H9 (cell line): ENCODE measurements at regions not wholly inside any gene's neighbourhood (a gene's known extent, or its start where the extent isn't known, plus 50 kb on each side); places are given as distances from the start of the nearest gene placed in this dataset.

Experiments used
- DNase-seq: peaks from one replicate; pipeline ENCODE4 v3.0.0-alpha.2; 2017
- H2AFZ ChIP-seq: one replicate; pipeline ENCODE4 v1.6.1; 2013; ENCODE audit warnings: mild to moderate bottlenecking, low read length, control low read depth, moderate library complexity
- H2AK5ac ChIP-seq: 2 replicates; pipeline ENCODE4 v1.6.1; 2013; ENCODE audit warnings: low read length, control low read depth, mixed read lengths; ENCODE audit not compliant: insufficient read length
- H2BK120ac ChIP-seq: one replicate; pipeline ENCODE4 v1.6.1; 2013; ENCODE audit warnings: low read depth, mild to moderate bottlenecking, low read length, control low read depth, inconsistent platforms; ENCODE audit not compliant: poor library complexity, severe bottlenecking
- H2BK12ac ChIP-seq: 2 replicates; pipeline ENCODE4 v1.6.1; 2013; ENCODE audit warnings: low read length, control low read depth, mixed read lengths, low read depth; ENCODE audit not compliant: insufficient read length
- H2BK15ac ChIP-seq: 2 replicates; pipeline ENCODE4 v1.6.1; 2013; ENCODE audit warnings: low read depth, low read length, control low read depth
- H2BK20ac ChIP-seq: one replicate; pipeline ENCODE4 v1.6.1; 2013; ENCODE audit warnings: low read depth, mild to moderate bottlenecking, low read length, control low read depth, inconsistent platforms; ENCODE audit not compliant: poor library complexity, severe bottlenecking
- H2BK5ac ChIP-seq: 2 replicates; pipeline ENCODE4 v1.6.1; 2013; ENCODE audit warnings: low read length, control low read depth, mixed read lengths; ENCODE audit not compliant: insufficient read length
- H3K14ac ChIP-seq: 2 replicates; pipeline ENCODE4 v1.6.1; 2013; ENCODE audit warnings: low read length, control low read depth; ENCODE audit not compliant: insufficient read depth
- H3K18ac ChIP-seq: 2 replicates; pipeline ENCODE4 v1.6.1; 2013; ENCODE audit warnings: low read depth, mild to moderate bottlenecking, mixed read lengths, low read length, control low read depth; ENCODE audit not compliant: insufficient read length
- H3K23ac ChIP-seq: 2 replicates; pipeline ENCODE4 v1.6.1; 2013; ENCODE audit warnings: low read length, control low read depth, mixed read lengths, low read depth; ENCODE audit not compliant: insufficient read length
- H3K23me2 ChIP-seq: 2 replicates; pipeline ENCODE4 v1.6.1; 2013; ENCODE audit warnings: low read depth, mild to moderate bottlenecking, mixed read lengths, low read length, control low read depth; ENCODE audit not compliant: insufficient read length, poor library complexity, severe bottlenecking
- H3K27ac ChIP-seq: 2 replicates; pipeline ENCODE4 v1.5.1; 2013; ENCODE audit warnings: low read length, control low read depth, mixed read lengths, low read depth; ENCODE audit not compliant: insufficient read length
- H3K27me3 ChIP-seq: 2 replicates; pipeline ENCODE4 v1.6.1; 2013; ENCODE audit warnings: low read length, control low read depth, inconsistent platforms; ENCODE audit not compliant: insufficient read depth
- H3K4ac ChIP-seq: 2 replicates; pipeline ENCODE4 v1.6.1; 2013; ENCODE audit warnings: low read depth, mild to moderate bottlenecking, control low read depth, inconsistent platforms, low read length, moderate library complexity
- H3K4me1 ChIP-seq: 2 replicates; pipeline ENCODE4 v1.6.1; 2013; ENCODE audit warnings: low read length, control low read depth, inconsistent platforms; ENCODE audit not compliant: insufficient read depth
- H3K4me2 ChIP-seq: 2 replicates; pipeline ENCODE4 v1.6.1; 2013; ENCODE audit warnings: low read length, control low read depth, mixed read lengths; ENCODE audit not compliant: insufficient read length, insufficient read depth
- H3K56ac ChIP-seq: 2 replicates; pipeline ENCODE4 v1.6.1; 2013; ENCODE audit warnings: low read depth, mild to moderate bottlenecking, mixed read lengths, low read length, control low read depth; ENCODE audit not compliant: insufficient read length
- H3K79me1 ChIP-seq: 2 replicates; pipeline ENCODE4 v1.6.1; 2013; ENCODE audit warnings: low read depth, mild to moderate bottlenecking, moderate library complexity, low read length, control low read depth, inconsistent platforms; ENCODE audit not compliant: insufficient read depth, poor library complexity, severe bottlenecking
- H3K79me2 ChIP-seq: 2 replicates; pipeline ENCODE4 v1.6.1; 2013; ENCODE audit warnings: low read length, control low read depth, inconsistent platforms; ENCODE audit not compliant: insufficient read depth
- H3K9ac ChIP-seq: 2 replicates; pipeline ENCODE4 v1.6.1; 2013; ENCODE audit warnings: low read length, control low read depth, mixed read lengths; ENCODE audit not compliant: insufficient read length; ENCODE audit errors: extremely low read depth
- H3K9me3 ChIP-seq: one replicate; pipeline ENCODE4 v1.6.1; 2013; ENCODE audit warnings: low read depth, low read length, inconsistent platforms; ENCODE audit not compliant: control insufficient read depth
- H3T11ph ChIP-seq: one replicate; pipeline ENCODE4 v1.6.1; 2013; ENCODE audit warnings: mild to moderate bottlenecking, low read length, control low read depth, inconsistent platforms
- H4K20me1 ChIP-seq: one replicate; pipeline ENCODE4 v1.6.1; 2013; ENCODE audit not compliant: control insufficient read depth, insufficient read length, insufficient read depth
- H4K5ac ChIP-seq: 2 replicates; pipeline ENCODE4 v1.6.1; 2013; ENCODE audit warnings: low read depth, mild to moderate bottlenecking, mixed read lengths, low read length, control low read depth; ENCODE audit not compliant: insufficient read length
- H4K8ac ChIP-seq: replicated peaks from 2 replicates; pipeline ENCODE4 v1.6.1; 2013; ENCODE audit warnings: low read length, control low read depth, mixed read lengths, low read depth; ENCODE audit not compliant: insufficient read length
- H4K91ac ChIP-seq: 2 replicates; pipeline ENCODE4 v1.6.1; 2013; ENCODE audit warnings: low read depth, mild to moderate bottlenecking, moderate library complexity, mixed read lengths, low read length, control low read depth; ENCODE audit not compliant: insufficient read length
- H3K27ac Mint-ChIP-seq, 3 experiments: 2 replicates in 2 of 3; 3 replicates in 1 of 3; pipeline ENCODE4 v1.8.0; 2020 to 2021; ENCODE audit warnings: mixed read lengths in 3 of 3, mild to moderate bottlenecking in 1 of 3, moderate library complexity in 1 of 3
- H3K27me3 Mint-ChIP-seq: 2 replicates; pipeline ENCODE4 v1.8.0; 2021; ENCODE audit warnings: low read depth, mild to moderate bottlenecking, moderate library complexity, mixed read lengths
- H3K36me3 Mint-ChIP-seq, 3 experiments: 2 replicates in 2 of 3; 3 replicates in 1 of 3; pipeline ENCODE4 v1.8.0; 2020 to 2021; ENCODE audit warnings: low read depth in 3 of 3, mixed read lengths in 3 of 3; ENCODE audit not compliant: insufficient read depth in 1 of 3
- H3K4me1 Mint-ChIP-seq, 2 experiments: 2 replicates each; pipeline ENCODE4 v1.8.0; 2020; ENCODE audit warnings: mixed read lengths in 2 of 2
- H3K4me3 Mint-ChIP-seq, 2 experiments: 2 replicates in 1 of 2; 3 replicates in 1 of 2; pipeline ENCODE4 v1.8.0; 2020 to 2021; ENCODE audit warnings: mild to moderate bottlenecking in 2 of 2, mixed read lengths in 2 of 2, moderate library complexity in 1 of 2
- H3K9me3 Mint-ChIP-seq, 2 experiments: 2 replicates in 1 of 2; 3 replicates in 1 of 2; pipeline ENCODE4 v1.8.0; 2020; ENCODE audit warnings: mild to moderate bottlenecking in 2 of 2, mixed read lengths in 2 of 2, moderate library complexity in 1 of 2
- WGBS: extraction: QIAGEN DNeasy Blood & Tissue Kit; methylation state at CpG from one replicate; pipeline ENCODE4 v1.1.7; 2013; ENCODE audit warnings: missing lambda C conversion rate, low lambda C conversion rate, mixed read lengths; ENCODE audit not compliant: insufficient read length; ENCODE audit errors: extremely low coverage; 5-methylcytosine and 5-hydroxymethylcytosine counted together
- TF ChIP-seq, protein P1 (sequence below): fragments of 200-600 bp; sonication (generic); conservative IDR thresholded peaks from 3 replicates; pipeline ENCODE4 v1.8.0; 2021; ENCODE audit warnings: antibody characterized with exemption, mild to moderate bottlenecking

DNA sequence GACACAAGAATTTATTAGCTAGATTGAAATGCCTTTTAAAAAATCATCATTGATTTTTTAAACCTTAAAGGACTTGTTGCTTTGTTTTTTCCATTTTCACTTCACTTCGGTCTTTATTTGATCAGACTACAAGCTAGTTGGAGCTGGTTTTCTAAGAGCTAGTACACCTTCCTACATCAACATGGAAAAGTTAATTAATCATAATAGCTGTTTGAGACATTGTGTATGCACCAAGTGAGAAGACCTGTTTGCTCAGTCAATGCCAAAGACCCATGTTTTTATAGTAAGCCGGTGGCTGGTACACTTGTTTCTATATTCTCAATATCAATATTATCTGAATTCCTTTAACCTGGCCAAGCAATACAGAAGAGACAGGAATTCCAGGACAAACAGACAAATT lies 310.2 kb upstream of the SGK1 start:
- Histone ChIP-seq H3K27ac (no peak overlapping the region), H3K18ac (no peak overlapping the region), H3K23ac (no peak overlapping the region), H2BK12ac (no peak overlapping the region), H3T11ph (no peak overlapping the region), H2BK20ac (no peak overlapping the region), H3K27me3 (no peaks in the 10 kb centered on the region), H3K56ac (no peak overlapping the region), H2AK5ac (no peak overlapping the region), H3K14ac (no peak overlapping the region), H4K20me1 (no peaks in the 10 kb centered on the region), H2BK15ac (no peak overlapping the region), H4K91ac (no peak overlapping the region), H2BK120ac (no peak overlapping the region), H2BK5ac (no peak overlapping the region), H4K8ac (no peak overlapping the region), H3K4ac (no peak overlapping the region), H3K23me2 (no peaks in the 10 kb centered on the region), H3K9ac (no peak overlapping the region), H3K79me1 (no peaks in the 10 kb centered on the region), H4K5ac (no peak overlapping the region), H3K79me2 (no peaks in the 10 kb centered on the region), H3K4me1 (no peaks in the 10 kb centered on the region), H3K4me2 (no peak overlapping the region), H3K9me3 (no peaks in the 10 kb centered on the region), H2AFZ (no peak overlapping the region)
- TF ChIP-seq, protein P1, sequence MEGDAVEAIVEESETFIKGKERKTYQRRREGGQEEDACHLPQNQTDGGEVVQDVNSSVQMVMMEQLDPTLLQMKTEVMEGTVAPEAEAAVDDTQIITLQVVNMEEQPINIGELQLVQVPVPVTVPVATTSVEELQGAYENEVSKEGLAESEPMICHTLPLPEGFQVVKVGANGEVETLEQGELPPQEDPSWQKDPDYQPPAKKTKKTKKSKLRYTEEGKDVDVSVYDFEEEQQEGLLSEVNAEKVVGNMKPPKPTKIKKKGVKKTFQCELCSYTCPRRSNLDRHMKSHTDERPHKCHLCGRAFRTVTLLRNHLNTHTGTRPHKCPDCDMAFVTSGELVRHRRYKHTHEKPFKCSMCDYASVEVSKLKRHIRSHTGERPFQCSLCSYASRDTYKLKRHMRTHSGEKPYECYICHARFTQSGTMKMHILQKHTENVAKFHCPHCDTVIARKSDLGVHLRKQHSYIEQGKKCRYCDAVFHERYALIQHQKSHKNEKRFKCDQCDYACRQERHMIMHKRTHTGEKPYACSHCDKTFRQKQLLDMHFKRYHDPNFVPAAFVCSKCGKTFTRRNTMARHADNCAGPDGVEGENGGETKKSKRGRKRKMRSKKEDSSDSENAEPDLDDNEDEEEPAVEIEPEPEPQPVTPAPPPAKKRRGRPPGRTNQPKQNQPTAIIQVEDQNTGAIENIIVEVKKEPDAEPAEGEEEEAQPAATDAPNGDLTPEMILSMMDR, result no peak
- Mint-ChIP-seq H3K27me3 (peaks cover 2% of the 10 kb centered on the region), H3K9me3 (peaks cover 0 to 2% of the 10 kb centered on the region in 2 experiments; a peak in 1 of 5 replicates), H3K4me1 (peaks cover 3 to 6% of the 10 kb centered on the region in 2 experiments), H3K36me3 (no peaks in the 10 kb centered on the region), H3K27ac (no peak overlapping the region), H3K4me3 (no peak overlapping the region)
- no peak for DNase-seq
- WGBS, result no CpG with 5 or more reads among the region's 2 CpGs
